ENCODE measurements at regions not wholly inside any gene's neighbourhood (a gene's known extent, or its start where the extent isn't known, plus 50 kb on each side); places are given as distances from the start of the nearest gene placed in this dataset.

DNA sequence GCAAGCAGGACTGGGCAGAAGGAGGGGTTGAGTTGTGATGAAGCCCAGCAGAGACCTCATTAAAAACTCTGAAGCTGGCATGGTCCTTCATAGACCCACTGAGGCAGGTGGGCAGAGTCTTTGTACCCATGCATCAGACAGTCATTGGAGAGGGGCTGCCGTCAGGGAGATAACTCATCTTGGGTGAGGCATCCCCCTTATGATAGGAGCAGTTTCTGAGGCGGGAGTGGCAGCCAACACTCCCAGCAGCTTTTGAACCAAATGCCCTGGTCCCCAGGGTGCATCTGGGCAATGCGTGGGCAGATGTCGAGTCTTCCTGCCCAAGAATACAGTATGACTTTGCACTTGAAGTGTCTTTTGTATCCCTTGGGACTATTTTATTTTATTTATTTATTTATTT is 68.1 kb downstream of the HTR5A start:
- no peak for DNase-seq

- no peak for DNase-seq
Observed at GRCh38 chr7:155141562-155141961, 71.4 kb downstream of the HTR5A start.

- no peak for DNase-seq
Observed at GRCh38 chr7:155143381-155143780, 73.3 kb downstream of the HTR5A start.

DNA sequence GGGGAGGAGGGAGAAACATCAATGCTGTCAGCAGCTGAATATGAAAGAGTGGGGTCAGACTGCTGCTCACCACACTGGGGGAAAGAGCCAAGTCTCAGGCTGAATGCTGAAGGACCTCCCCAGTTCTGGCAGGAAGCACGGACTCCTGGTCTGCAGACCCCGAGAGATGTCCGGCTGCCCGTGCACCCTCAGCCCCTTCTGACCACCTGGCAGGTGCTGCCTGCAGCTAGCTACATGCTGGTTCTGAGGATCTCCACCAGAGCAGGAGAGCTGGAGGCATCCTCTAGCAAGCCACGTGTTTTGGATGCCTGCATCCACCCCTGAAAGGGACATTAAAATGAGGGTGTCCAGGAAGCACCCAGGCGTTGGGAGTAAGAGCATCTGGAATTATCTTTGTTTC is 74.2 kb downstream of the HTR5A start:
- no peak for DNase-seq

DNA sequence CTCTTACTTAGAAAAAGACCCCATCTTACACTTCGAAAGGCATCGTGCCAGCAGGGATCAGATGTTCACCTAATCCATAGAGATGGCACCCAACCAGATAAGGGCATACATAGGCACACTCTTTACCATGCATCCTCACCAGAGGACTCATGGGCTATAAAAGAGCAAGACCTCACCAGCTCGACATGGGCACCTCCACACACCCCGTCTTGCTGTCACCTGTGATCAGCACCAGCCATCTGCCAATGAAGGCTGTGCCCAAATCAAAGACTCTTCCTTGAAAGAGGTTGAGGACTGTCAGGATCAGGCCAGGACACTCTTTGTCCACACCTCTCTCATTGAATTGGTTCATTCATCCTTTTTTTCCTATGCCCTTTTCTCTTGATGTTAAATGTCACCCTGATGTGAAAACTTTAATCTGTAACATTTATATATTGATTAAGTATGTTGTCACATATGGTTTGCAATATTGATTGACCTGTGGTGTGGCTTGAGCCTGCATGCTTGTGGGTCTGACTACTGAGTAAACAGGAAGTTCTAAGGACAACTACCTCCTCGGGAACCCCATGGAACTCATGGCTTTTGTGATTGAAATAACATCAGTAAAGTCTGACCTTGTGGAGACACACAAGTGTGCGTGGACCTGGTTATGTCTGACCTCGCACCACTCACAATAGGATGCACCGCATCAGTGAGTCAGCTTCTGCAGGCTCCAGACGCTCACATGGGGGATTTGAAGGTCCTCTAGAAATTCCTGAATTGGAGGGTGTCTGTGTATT is 75.5 kb downstream of the HTR5A start:
- no peak for DNase-seq

DNA sequence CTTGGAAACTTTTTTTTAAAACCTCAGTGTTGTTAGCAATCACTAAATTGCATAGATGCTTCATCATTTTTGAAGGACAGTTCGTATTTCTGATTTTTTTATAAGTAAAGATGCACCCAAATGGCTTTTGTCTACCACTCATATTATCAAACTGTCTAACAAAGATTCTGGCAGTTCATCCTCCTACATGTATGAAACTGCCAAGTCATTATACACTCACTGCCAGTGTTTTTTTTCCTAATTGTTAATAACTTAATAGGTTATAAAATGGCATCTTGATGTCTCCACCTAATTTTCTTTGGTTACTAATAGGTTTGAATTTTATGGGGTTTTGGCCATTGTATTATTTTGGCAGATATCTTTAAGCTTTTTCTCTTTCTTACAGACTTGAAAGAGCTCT is 77.0 kb downstream of the HTR5A start:
- no peak for DNase-seq

- no peak for DNase-seq
Observed at GRCh38 chr7:155147624-155148023, 77.5 kb downstream of the HTR5A start.

GRCh38 chr7:155153676-155154075 is 83.6 kb downstream of the HTR5A start:
- no peak for DNase-seq

DNA sequence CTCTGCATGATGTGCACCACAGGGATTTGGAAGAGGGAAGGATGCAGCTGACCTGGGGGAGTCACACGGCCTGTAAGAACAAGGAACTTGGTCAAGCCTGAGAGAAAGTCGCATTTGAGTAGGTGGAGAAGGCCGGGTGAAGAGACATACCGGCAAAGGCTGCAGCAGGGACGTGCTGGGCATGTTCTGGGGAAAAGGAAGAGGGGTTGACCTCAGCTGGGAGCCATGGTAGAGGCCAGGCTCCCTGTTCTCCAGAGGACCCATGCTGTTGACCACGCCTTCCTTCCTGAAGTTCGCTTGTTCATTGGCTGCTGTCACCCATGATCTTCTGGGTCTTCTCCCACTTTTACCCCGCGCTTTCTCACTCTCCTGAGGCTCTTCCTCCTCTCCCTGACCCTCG is 84.5 kb downstream of the HTR5A start:
- no peak for DNase-seq

- DNase-seq: no peak
Observed at GRCh38 chr7:155161690-155162089, 91.6 kb downstream of the HTR5A start.

DNA sequence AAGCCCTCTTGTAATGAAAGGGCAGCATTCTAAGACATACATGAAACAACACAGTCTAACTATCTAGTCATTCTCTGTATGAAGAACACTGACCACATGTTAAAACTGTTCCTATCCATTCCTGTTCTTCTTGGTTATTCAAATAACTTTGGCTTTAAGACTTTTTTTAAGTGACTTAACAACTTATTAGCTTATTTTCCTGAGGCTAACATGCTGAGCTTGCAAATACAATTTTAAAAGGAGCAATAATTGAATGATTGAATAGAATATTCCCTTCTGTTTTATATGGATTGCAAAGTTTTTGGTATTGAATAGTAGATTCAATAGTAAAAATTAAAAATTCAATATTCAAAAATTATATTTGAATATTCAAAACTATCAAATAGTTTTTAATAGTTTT is 92.3 kb downstream of the HTR5A start:
- DNase-seq: no peak

- no peak for DNase-seq
Observed at GRCh38 chr7:155163696-155164095, 93.6 kb downstream of the HTR5A start.

GRCh38 chr7:155164316-155164715 is 94.2 kb downstream of the HTR5A start:
- DNase-seq: no peak

DNA sequence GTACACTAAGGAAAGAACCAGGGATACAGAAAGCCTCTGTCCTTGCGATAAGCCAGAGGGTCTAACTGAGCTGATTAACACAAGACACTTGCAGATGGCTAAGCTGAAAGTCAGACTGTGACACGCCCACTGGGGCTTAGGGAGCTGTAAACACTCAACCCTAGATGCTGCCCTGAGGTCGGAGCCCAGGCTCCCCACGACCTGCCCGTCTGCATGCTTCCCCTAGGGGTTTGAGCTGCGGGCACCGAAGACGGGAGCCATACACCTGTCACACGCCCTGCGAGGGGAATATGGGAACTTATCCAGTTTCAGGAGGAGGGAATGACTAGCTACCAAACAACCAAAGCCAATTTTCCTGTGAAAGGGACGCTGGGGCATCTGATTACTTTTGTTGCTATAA is 96.0 kb downstream of the HTR5A start:
- no peak for DNase-seq

DNA sequence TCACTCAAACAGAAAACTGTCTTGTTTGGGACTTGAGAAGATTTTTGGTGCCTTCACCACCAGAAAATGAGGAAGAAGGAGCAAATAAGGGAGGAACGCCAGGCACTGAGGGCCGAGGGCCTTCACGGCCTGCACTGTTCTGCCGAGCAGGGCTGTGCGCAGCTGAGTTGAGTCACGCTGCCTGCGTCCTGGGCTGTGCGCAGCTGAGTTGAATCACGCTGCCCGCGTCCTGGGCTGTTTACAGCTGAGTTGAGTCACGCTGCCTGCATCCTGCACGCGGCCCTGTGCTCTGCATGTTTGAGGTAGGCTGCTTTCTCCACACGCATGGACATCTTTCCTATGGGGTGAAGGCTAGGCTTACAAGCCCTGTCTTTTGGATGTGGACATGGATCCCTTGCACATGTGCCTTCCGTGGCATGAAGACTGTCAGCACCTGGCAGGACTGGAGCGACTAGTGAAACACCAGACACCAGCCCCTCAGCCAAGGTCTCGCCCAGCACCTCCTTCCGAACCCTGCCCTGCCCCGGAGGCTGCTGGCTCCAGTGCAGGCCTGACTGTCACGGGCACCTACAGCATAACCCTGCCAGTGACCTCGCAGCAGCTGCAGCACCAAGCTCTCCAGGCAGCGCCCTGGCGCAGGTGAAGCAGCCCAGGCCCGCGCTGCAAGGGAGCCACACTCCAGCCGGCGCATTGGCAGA is 96.7 kb downstream of the HTR5A start:
- peak; percentile 66 for DNase-seq

- peak; percentile 16 for DNase-seq
Observed at GRCh38 chr7:155167706-155168365, 97.7 kb downstream of the HTR5A start.

DNA sequence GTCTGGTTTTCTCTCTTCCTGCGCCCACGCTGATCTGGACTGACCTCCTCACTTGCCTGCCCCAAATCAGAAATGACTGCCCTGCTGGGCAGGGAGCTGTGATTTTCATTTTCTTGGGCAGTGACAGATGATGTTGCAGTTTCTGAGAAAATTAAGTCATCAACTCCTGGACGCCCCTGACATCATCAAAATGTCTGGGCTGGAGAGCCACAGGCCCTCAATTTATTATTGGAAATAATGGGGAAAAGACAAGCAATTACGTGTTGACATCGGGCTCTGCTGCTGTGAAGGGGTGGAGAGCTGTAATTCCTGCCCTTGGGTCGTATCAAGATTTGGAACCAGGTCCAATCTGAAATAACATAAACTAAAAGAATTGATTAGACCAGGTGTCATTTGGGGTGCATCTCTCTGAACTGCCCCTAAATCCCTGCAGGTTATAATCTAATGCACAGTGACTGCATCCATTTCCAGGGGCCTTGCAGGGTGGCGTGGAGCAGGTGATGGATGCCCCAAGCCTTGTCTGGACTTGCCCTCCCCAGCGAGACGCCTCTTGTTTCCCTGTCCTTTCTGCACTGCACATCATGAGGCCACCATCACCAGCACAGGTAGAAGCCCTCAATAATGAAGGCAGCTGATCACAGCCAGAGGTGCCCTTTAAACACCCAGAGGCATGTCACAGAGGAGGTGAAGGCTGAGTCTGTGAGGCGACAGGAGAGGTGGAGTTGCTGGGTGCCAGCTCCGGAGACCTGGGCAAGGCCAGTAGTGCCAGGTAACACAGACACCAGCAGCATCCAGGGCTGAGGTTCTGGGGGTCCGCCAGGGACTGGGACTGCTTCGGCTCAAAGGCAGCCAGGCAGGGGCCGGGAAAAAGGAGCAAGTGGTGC is 98.7 kb downstream of the HTR5A start:
- DNase-seq: no peak

- no peak for DNase-seq
Observed at GRCh38 chr7:155169498-155170065, 99.5 kb downstream of the HTR5A start.

DNA sequence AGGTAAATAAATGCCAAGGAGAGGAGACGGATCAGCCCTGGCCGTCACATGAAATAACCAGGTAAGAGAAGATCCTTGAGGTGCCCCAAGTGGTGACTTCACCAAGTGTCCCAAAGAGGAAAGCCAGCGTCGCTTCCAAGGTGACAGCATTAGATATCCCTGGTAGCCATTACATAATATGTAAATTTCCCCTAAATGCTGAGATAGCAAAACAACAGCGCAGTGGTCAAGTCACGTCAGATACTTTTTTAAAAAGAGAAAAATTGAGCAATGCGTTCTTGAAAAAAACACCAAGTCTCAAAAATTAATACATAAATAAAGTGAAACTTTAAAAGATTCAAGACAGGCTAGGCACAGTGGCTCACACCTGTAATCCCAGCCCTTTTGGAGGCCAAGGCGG is 100.2 kb downstream of the HTR5A start:
- DNase-seq: no peak

DNA sequence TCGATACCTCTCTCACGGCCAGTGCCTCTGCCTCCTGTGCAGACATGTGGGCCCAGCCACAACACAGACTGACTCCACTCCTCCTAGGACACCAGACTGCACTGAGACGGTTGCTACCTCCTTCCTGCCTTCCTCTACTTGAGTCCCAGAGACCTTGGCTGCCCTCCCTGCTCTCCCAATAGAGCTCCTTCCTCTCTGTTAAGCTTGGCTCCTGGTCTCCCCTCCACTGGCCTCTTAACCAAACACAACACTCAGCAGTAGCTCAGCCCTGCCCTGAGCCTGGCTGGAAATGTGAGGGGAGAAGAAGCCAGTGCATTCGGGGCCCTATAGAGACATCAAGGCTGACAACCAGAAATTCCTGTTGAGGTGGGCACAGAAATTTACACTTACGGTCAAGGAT is 102.0 kb downstream of the HTR5A start:
- no peak for DNase-seq

GRCh38 chr7:155173905-155174304 is 103.8 kb downstream of the HTR5A start:
- DNase-seq: no peak

DNA sequence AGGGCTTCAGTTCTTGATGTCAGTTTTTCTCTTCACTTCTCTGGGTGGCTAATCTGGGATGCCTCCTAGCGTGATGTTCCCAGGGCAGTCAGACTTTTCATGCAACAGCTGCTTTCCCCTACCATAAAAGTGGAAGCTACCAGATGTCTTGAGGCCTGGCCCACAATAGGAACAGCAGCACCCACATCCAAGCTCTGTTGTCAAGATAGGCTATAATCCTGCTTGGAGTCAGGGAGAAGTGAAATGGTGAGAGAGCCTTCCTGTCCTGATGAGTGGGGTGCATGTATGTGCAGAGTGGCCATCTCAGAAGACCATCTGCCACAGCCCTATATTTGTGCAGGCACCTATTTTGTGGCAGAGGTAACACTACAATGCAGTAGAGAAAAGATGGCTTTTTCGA is 108.0 kb downstream of the HTR5A start:
- DNase-seq: no peak

DNA sequence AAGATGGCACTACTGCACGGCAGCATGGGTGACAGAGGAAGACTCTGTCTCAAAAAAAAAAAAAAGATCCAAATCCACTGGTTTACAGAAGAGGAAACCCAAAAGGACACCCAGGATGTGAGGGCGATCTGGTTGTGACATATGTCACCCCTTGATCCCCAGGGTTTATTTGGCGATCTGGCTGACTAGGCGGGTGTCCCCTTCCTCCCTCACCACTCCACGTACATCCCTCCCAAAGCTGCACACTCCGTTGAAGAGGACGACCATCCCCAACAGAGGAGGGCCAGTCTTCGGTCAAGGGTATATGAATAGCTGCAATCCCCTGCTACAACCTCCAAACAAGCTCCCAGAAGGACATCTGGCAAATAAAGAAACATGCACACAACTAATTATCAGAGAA is 111.6 kb downstream of the HTR5A start:
- no peak for DNase-seq

Measured in activated CD4-positive, alpha-beta T cell treated with anti-CD3 and anti-CD28 coated beads, Interleukin-2, amount 50 U/mL, for 16 hours (primary cell).